Upper lobe of left lung (tissue), 4 donors: ENCODE measurements at regions not wholly inside any gene's neighbourhood (a gene's known extent, or its start where the extent isn't known, plus 50 kb on each side); places are given as distances from the start of the nearest gene placed in this dataset.

Experiments
- EP300 ChIP-seq, 4 donors: sonication (generic); formaldehyde crosslinking; IDR thresholded peaks; one replicate each; pipeline ENCODE4 v1.5.1; 2017; ENCODE audit warnings: antibody characterized with exemption in 4 of 4, control low read depth in 2 of 4
- POLR2A ChIP-seq, 4 donors: fragments of 450-650 bp; IDR thresholded peaks; one replicate each; pipeline ENCODE4 v1.5.1; 2016 to 2017; ENCODE audit warnings: antibody characterized with exemption in 4 of 4, mild to moderate bottlenecking in 2 of 4
- POLR2AphosphoS5 ChIP-seq, 2 donors: sonication (generic); formaldehyde crosslinking; IDR thresholded peaks; one replicate each; pipeline ENCODE4 v1.5.1; 2017; ENCODE audit warnings: antibody characterized with exemption in 2 of 2
- TF ChIP-seq, protein P1 (sequence below), 6 experiments: fragments of 450-650 bp in 4 of 6; fragments of 200-600 bp in 2 of 6; sonication (generic) in 2 of 6; IDR thresholded peaks; one replicate each; pipeline ENCODE4 v1.5.1; 2016 to 2019; ENCODE audit warnings: antibody characterized with exemption in 6 of 6

DNA sequence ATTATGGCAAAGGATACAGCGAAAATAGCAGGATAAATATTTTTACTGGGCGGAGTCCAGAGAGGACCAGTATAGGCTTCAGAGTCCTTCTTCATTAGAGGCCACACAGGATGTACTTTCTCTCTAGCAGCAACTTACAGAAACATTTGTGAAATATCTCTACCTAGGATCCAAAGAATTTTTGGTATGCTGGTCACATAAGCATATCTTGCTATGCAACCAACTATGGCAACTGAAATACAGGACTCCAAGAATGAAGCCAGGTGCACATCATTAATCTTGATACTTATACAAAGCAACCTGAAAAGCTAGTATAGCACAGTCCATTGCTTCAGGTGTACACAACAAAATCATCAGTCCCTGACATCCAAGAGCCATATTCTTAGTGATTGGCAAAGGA is 59.1 kb upstream of the NABP1 start:
- TF ChIP-seq, protein P1, sequence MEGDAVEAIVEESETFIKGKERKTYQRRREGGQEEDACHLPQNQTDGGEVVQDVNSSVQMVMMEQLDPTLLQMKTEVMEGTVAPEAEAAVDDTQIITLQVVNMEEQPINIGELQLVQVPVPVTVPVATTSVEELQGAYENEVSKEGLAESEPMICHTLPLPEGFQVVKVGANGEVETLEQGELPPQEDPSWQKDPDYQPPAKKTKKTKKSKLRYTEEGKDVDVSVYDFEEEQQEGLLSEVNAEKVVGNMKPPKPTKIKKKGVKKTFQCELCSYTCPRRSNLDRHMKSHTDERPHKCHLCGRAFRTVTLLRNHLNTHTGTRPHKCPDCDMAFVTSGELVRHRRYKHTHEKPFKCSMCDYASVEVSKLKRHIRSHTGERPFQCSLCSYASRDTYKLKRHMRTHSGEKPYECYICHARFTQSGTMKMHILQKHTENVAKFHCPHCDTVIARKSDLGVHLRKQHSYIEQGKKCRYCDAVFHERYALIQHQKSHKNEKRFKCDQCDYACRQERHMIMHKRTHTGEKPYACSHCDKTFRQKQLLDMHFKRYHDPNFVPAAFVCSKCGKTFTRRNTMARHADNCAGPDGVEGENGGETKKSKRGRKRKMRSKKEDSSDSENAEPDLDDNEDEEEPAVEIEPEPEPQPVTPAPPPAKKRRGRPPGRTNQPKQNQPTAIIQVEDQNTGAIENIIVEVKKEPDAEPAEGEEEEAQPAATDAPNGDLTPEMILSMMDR (IDR thresholded peaks at IDR 0.05), result no peak
- no peak for TF ChIP-seq EP300 (IDR thresholded peaks at IDR 0.05)
- TF ChIP-seq POLR2A (IDR thresholded peaks at IDR 0.05), result no peak
- TF ChIP-seq POLR2AphosphoS5 (IDR thresholded peaks at IDR 0.05), result no peak
